ENCODE measurements at regions not wholly inside any gene's neighbourhood (a gene's known extent, or its start where the extent isn't known, plus 50 kb on each side); places are given as distances from the start of the nearest gene placed in this dataset.

DNA sequence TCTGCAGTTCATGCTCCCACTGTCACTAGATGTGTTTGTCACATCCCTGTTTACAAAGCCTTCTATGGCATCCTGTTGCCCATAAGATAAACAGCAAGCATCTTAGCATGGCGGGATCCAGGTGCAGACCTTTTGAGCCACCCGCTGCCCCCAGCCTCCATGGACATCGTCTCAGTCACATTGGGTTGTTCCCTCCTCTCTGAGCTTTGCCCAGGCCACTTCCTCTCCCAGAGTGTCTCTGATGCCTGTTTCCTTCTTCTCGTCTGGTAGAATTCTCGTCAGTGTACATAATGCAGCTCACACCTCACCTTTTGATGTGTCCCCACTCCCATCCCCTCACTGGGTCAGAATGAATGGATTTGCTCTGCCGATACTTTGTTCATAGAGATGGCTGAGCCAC is 239.0 kb upstream of the APCDD1 start:
- H3K4me2 ChIP-seq (ENCODE audit: low read depth, low read length) = no peak overlapping the region
- no peak overlapping the region for H3K4me3 ChIP-seq (ENCODE audit: low read length)
- no peaks in the 10 kb centered on the region for H3K27me3 ChIP-seq (replicated peaks; ENCODE audit: insufficient read depth, low read length)
- no peaks in the 10 kb centered on the region for H4K20me1 ChIP-seq (ENCODE audit: insufficient read depth, low read length)
- H3K79me2 ChIP-seq (ENCODE audit: low read length) = no peaks in the 10 kb centered on the region
- no peak overlapping the region for H3K9ac ChIP-seq (ENCODE audit: low read length)
- no peak overlapping the region for H3K27ac ChIP-seq (ENCODE audit: low read length)
- H3K9me3 ChIP-seq (replicated peaks; ENCODE audit: insufficient read depth, low read length) = no peaks in the 10 kb centered on the region
- no peaks in the 10 kb centered on the region; the same call in 1 of the 2 replicates for H3K4me1 ChIP-seq (ENCODE audit: low read length)
- no peak for DNase-seq
- H3F3A ChIP-seq (ENCODE audit: insufficient read depth, low read length) = no peaks in the 10 kb centered on the region
- TF ChIP-seq EZH2phosphoT487 (IDR thresholded peaks at IDR 0.05; ENCODE audit: low read length) (no peak), EZH2 (optimal IDR thresholded peaks at IDR 0.05; ENCODE audit: low read depth, low read length) (no peak)
- TF ChIP-seq, protein P1, sequence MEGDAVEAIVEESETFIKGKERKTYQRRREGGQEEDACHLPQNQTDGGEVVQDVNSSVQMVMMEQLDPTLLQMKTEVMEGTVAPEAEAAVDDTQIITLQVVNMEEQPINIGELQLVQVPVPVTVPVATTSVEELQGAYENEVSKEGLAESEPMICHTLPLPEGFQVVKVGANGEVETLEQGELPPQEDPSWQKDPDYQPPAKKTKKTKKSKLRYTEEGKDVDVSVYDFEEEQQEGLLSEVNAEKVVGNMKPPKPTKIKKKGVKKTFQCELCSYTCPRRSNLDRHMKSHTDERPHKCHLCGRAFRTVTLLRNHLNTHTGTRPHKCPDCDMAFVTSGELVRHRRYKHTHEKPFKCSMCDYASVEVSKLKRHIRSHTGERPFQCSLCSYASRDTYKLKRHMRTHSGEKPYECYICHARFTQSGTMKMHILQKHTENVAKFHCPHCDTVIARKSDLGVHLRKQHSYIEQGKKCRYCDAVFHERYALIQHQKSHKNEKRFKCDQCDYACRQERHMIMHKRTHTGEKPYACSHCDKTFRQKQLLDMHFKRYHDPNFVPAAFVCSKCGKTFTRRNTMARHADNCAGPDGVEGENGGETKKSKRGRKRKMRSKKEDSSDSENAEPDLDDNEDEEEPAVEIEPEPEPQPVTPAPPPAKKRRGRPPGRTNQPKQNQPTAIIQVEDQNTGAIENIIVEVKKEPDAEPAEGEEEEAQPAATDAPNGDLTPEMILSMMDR (IDR thresholded peaks at IDR 0.05; ENCODE audit: low read length) = no peak
- no peaks in the 10 kb centered on the region for H3K9me2 ChIP-seq (replicated peaks; ENCODE audit: insufficient read depth, low read length)
- no peaks in the 10 kb centered on the region for H3K36me3 ChIP-seq (replicated peaks; ENCODE audit: insufficient read depth, low read length)
- no peak overlapping the region for H2AFZ ChIP-seq (ENCODE audit: low read length)

- no peak overlapping the region for H2AFZ ChIP-seq (ENCODE audit: low read length)
- no peaks in the 10 kb centered on the region; the same call in 1 of the 2 replicates for H3K4me1 ChIP-seq (ENCODE audit: low read length)
- no peaks in the 10 kb centered on the region for H3K9me3 ChIP-seq (replicated peaks; ENCODE audit: insufficient read depth, low read length)
- no peaks in the 10 kb centered on the region for H3K79me2 ChIP-seq (ENCODE audit: low read length)
- no peaks in the 10 kb centered on the region for H3K36me3 ChIP-seq (replicated peaks; ENCODE audit: insufficient read depth, low read length)
- H4K20me1 ChIP-seq (ENCODE audit: insufficient read depth, low read length) = no peaks in the 10 kb centered on the region
- TF ChIP-seq, protein P1 (IDR thresholded peaks at IDR 0.05; ENCODE audit: low read length) = no peak
- no peaks in the 10 kb centered on the region for H3F3A ChIP-seq (ENCODE audit: insufficient read depth, low read length)
- H3K4me2 ChIP-seq (ENCODE audit: low read depth, low read length) = no peak overlapping the region
- no peaks in the 10 kb centered on the region for H3K9me2 ChIP-seq (replicated peaks; ENCODE audit: insufficient read depth, low read length)
- H3K4me3 ChIP-seq (ENCODE audit: low read length) = no peak overlapping the region
- H3K27me3 ChIP-seq (replicated peaks; ENCODE audit: insufficient read depth, low read length) = no peaks in the 10 kb centered on the region
- H3K9ac ChIP-seq (ENCODE audit: low read length) = no peak overlapping the region
- no peak for DNase-seq
- no peak overlapping the region for H3K27ac ChIP-seq (ENCODE audit: low read length)
Observed at GRCh38 chr18:10216791-10217190, 237.6 kb upstream of the APCDD1 start.

DNA sequence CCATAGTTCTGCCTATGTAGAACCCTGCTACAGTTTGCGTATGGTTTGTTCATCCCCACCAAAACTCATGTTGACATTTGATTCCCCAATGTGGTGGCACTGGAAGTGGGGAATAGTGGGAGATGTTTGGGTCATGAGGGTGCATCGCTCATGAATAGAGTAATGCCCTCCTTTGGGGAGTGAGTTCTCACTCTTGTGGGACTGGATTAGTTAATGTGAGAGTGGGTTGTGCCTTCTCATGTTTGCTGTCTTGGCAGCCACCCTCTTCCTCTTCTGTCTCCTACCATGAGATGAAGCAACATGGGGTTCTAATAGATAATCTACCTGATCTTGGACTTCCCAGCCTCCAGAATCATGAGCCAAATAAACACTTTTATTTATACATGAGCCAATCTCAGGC is 237.2 kb upstream of the APCDD1 start:
- no peaks in the 10 kb centered on the region for H3K27me3 ChIP-seq (replicated peaks; ENCODE audit: insufficient read depth, low read length)
- no peak overlapping the region for H2AFZ ChIP-seq (ENCODE audit: low read length)
- H3K79me2 ChIP-seq (ENCODE audit: low read length) = no peaks in the 10 kb centered on the region
- no peak overlapping the region for H3K27ac ChIP-seq (ENCODE audit: low read length)
- no peaks in the 10 kb centered on the region for H3K9me3 ChIP-seq (replicated peaks; ENCODE audit: insufficient read depth, low read length)
- H3K9ac ChIP-seq (ENCODE audit: low read length) = no peak overlapping the region
- H3K4me3 ChIP-seq (ENCODE audit: low read length) = no peak overlapping the region
- TF ChIP-seq EZH2phosphoT487 (IDR thresholded peaks at IDR 0.05; ENCODE audit: low read length) (no peak), EZH2 (optimal IDR thresholded peaks at IDR 0.05; ENCODE audit: low read depth, low read length) (no peak)
- TF ChIP-seq, protein P1 (IDR thresholded peaks at IDR 0.05; ENCODE audit: low read length) = no peak
- DNase-seq = no peak
- no peaks in the 10 kb centered on the region for H3K36me3 ChIP-seq (replicated peaks; ENCODE audit: insufficient read depth, low read length)
- H3K9me2 ChIP-seq (replicated peaks; ENCODE audit: insufficient read depth, low read length) = no peaks in the 10 kb centered on the region
- H4K20me1 ChIP-seq (ENCODE audit: insufficient read depth, low read length) = no peaks in the 10 kb centered on the region
- no peak overlapping the region for H3K4me2 ChIP-seq (ENCODE audit: low read depth, low read length)
- no peaks in the 10 kb centered on the region for H3F3A ChIP-seq (ENCODE audit: insufficient read depth, low read length)
- no peaks in the 10 kb centered on the region; the same call in 1 of the 2 replicates for H3K4me1 ChIP-seq (ENCODE audit: low read length)

Measured in MM.1S (cell line).